GM18499 (cell line): ENCODE measurements at regions not wholly inside any gene's neighbourhood (a gene's known extent, or its start where the extent isn't known, plus 50 kb on each side); places are given as distances from the start of the nearest gene placed in this dataset.
"Not testable (repeated sequence)": the region's sequence is repeated elsewhere in the genome, so short reads cannot be mapped to it uniquely, and the experiment has no call there.

Experiments
- ATAC-seq: cut with Tn5 transposase; IDR thresholded peaks from one replicate; pipeline ENCODE4 v1.9.1; 2021; ENCODE audit warnings: moderate number of reproducible peaks; ENCODE audit not compliant: insufficient read depth, unreplicated experiment

- no peak for ATAC-seq
Observed at GRCh38 chr18:41899535-41899934, 55.5 kb upstream of the PIK3C3 start.

- ATAC-seq: no peak
Observed at GRCh38 chr18:41893432-41893831, 61.6 kb upstream of the PIK3C3 start.

DNA sequence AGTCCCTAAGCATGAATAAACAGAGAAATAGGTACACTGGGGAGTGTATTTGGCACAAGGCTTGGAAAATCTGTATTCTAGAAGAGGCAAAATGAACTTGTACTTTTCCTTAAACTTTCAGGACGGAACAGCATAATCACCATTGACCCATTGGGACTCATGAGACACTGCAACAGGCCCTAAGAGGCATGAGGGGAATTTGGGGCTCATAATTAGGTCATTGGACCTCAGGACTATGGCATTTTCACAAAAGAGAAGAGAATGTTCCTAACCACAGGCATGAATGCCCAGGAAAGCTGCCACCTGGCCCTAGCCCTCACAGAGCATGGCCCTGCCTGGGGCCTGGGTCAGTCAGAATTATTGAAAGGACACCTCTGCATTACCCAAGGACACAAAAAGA, 67.9 kb upstream of the PIK3C3 start:
- no peak for ATAC-seq

- ATAC-seq: no peak
Observed at GRCh38 chr18:41886126-41886807, 68.8 kb upstream of the PIK3C3 start.

DNA sequence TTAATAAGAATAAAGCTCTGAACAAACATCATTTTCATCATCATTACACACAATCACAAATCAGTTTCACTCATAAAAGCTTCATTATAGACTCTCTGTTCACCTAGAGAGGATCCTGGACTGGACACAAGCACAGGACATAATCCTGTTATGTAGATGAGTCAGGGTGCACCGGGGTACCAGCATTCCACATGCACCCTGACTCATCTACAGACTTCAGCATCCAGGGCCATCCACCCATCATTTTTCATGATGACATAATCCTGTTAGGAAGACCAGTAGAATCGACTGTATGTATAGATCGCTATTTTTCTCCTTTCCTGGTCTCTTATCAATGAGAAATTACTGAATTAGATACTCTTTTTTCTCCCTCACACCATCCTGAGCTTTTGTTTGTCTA, 73.7 kb upstream of the PIK3C3 start:
- no peak for ATAC-seq

GRCh38 chr18:41879256-41879655, 75.8 kb upstream of the PIK3C3 start:
- no peak for ATAC-seq

DNA sequence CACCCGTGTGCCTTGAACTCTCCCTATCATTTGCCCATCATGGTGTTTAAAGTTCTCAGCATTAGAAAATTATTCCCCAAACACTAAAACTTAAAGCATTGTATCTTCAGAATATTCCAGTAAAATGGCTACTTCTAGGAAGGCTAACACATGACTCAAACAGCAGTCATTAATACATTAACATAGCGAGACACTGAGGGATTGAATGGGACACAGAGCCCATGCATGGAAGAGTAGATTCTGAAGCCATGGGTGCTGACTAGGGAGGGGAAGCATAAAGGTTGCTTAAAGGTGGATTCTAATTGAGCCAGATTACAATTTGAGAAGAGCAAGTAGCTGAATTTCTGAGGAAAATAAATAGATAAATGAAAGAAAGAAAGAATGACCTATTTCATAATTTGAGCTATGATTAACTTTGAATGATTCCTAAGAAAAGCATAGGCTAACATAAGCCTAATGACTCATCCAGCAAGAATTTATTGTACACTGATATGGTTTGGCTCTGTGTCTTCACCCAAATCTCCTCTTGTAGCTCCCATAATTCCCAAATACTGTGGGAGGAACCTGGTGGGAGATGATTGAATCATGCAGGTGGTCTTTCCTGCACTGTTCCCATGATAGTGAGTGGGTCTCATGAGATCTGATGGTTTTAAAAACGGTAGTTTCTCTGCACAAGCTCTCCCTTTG, 79.8 kb upstream of the PIK3C3 start:
- ATAC-seq: no peak

DNA sequence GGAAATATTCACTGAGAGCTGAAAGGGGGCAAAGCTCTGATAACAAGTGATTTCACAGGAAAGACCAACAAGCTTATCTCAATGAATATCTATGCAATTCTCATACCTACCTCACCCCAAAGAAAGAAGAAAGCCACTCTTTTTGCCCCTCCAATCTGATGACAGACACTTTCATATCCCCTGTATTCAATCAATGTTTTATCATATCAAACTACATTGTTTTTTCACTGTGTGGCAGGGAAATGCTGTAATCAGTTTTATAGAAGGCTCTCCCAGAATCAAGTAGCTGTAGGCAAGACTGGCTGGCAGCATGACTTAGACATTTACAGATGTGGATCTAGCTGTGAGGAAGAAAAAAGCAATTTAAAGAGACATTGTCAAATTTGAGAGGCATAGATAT, 81.3 kb upstream of the PIK3C3 start:
- no peak for ATAC-seq

DNA sequence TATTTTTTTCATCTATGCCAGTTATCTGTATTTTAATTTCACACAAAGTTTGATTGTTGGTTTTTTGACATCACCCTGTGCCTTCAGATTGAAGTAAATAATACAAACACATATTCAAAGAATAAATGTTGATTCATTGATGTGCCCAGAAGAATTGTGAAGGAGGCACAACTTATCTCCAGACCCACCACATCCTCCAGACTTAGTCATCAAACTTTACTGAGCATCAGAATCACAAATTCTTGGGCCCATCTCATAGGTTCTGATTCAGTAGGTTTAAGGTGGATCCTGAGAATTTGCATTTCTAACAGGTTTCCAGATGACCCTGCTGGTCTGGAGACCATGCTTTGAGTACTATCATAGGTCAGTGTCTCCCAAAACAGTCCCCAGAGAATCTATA, 82.8 kb upstream of the PIK3C3 start:
- ATAC-seq: no peak

- ATAC-seq: no peak
Observed at GRCh38 chr18:41871229-41872000, 83.6 kb upstream of the PIK3C3 start.

- ATAC-seq: no peak
Observed at GRCh38 chr18:41870817-41871216, 84.2 kb upstream of the PIK3C3 start.

- ATAC-seq: no peak
Observed at GRCh38 chr18:41870191-41870590, 84.8 kb upstream of the PIK3C3 start.

- not testable (repeated sequence) for ATAC-seq
Observed at GRCh38 chr18:41865796-41866195, 89.2 kb upstream of the PIK3C3 start.

GRCh38 chr18:41864216-41864615, 90.8 kb upstream of the PIK3C3 start:
- no peak for ATAC-seq

DNA sequence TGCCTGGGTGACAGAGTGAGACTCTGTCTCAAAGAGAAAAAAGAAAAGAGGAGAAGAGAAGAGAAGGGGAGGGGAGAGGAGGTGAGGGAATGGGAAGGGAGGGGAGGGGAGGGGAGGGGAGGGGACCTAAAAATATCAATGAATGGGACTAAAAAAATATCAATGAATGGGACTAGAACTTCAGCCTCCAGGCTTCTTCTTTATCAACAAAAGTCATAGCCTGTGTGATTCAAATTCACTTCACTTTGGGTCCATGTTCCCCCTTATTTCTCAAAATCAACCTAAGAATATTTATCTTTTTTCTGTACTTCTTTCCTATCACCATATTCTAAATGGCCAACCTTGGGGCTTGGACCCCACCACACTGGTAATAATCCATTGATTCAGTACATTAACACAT, 92.1 kb upstream of the PIK3C3 start:
- ATAC-seq: no peak

GRCh38 chr18:41860987-41861386, 94.0 kb upstream of the PIK3C3 start:
- no peak for ATAC-seq

GRCh38 chr18:41858761-41859555, 96.1 kb upstream of the PIK3C3 start:
- ATAC-seq: no peak

DNA sequence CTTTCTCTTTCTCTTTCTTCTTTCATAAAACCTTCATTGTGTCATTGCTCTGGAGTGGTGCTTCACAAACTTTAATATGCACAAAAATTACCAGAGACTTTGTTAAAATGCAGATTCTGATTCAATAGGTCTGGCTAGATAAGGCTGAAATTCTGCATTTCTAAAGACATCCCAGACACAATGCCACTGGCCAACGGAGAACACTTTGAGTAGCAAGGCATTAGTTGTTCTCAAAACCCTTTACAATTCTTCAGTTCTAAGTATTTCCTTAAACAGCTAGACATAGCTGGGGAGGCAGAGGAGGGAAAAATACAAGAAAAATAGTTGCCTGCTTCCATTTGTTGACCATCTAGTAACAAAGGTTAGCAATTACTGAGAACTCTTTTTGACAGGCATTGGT, 101.8 kb upstream of the PIK3C3 start:
- no peak for ATAC-seq

DNA sequence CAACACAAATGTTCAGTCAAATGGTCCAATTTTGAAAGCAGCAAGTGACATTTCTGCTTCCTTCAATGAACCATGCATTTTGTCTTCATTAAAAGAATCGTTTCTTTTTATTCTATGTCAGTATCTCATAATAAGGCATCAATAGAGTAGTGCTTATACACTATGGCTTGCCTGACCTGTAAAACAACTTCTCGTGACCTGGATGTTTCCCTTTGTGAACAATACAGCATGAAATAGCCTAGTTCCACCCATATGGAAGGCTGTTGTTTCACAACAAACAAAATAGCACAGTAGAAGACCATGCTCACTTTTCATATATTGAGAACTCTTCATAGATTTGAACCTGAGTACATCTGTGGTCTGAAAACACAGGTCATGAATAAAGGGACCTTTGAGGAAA, 104.3 kb upstream of the PIK3C3 start:
- no peak for ATAC-seq

- no peak for ATAC-seq
Observed at GRCh38 chr18:41849632-41850031, 105.4 kb upstream of the PIK3C3 start.

DNA sequence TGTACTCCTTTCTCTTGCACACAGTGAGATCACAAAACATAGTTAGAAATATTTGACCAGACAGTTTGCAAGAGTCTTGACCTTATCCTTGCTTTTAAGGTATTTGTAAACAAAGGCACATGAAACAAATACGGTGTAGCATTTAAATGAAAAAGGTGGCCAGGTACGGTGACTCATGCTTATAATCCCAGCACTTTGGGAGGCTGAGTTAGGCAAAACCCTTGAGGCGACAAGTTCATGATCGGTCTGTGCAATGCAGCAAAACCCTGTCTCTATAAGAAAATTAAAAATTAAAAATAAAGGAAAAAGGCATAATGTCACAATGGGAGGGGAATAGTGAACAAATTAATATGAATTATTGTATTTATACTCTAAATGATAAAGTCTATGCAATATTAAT, 109.5 kb upstream of the PIK3C3 start:
- ATAC-seq: no peak
